Activated CD4-positive, alpha-beta T cell treated with anti-CD3 and anti-CD28 coated beads for 36 hours (primary cell): ENCODE measurements at regions not wholly inside any gene's neighbourhood (a gene's known extent, or its start where the extent isn't known, plus 50 kb on each side); places are given as distances from the start of the nearest gene placed in this dataset.

Experiments
- ATAC-seq: fragments of 200-7000 bp; cut with Tn5 transposase; one replicate; pipeline ENCODE4 v1.10.0; 2021; ENCODE audit warnings: mild to moderate bottlenecking, moderate library complexity
- CTCF ChIA-PET: fragments of 350-600 bp; sonication (Branson Sonifier 250); formaldehyde crosslinking; loops from one replicate; lab custom pipeline; 2021; ENCODE audit warnings: antibody characterized with exemption; lab: Charles Lee
- POLR2A ChIA-PET: fragments of 350-600 bp; sonication (Branson Sonifier 250); formaldehyde crosslinking; loops from one replicate; lab custom pipeline; 2021; ENCODE audit warnings: antibody characterized with exemption, inconsistent platforms; lab: Charles Lee
- DNase-seq: peaks from one replicate; pipeline ENCODE4 v3.0.0-alpha.2; 2020
- H3K27ac Mint-ChIP-seq: one replicate; pipeline ENCODE4 v1.8.0; 2021; ENCODE audit warnings: mixed read lengths
- H3K27me3 Mint-ChIP-seq: one replicate; pipeline ENCODE4 v1.8.0; 2021; ENCODE audit warnings: mixed read lengths
- H3K36me3 Mint-ChIP-seq: one replicate; pipeline ENCODE4 v1.8.0; 2021; ENCODE audit warnings: low read depth, mixed read lengths
- H3K4me1 Mint-ChIP-seq: one replicate; pipeline ENCODE4 v1.8.0; 2021; ENCODE audit warnings: mixed read lengths
- H3K4me3 Mint-ChIP-seq: one replicate; pipeline ENCODE4 v1.8.0; 2021; ENCODE audit warnings: mild to moderate bottlenecking, moderate library complexity, mixed read lengths
- H3K9me3 Mint-ChIP-seq: one replicate; pipeline ENCODE4 v1.8.0; 2021; ENCODE audit warnings: low read depth, mixed read lengths
- intact Hi-C, 2 experiments: fragments of 100-400 bp; cut with DNase I in 1 of 2; cut with micrococcal nuclease in 1 of 2; formaldehyde crosslinking; loops; one replicate each; pipeline versions ENCODE4 v1.14.2 to v1.15.1; 2022 to 2024; cut with DNase I, micrococcal nuclease

DNA sequence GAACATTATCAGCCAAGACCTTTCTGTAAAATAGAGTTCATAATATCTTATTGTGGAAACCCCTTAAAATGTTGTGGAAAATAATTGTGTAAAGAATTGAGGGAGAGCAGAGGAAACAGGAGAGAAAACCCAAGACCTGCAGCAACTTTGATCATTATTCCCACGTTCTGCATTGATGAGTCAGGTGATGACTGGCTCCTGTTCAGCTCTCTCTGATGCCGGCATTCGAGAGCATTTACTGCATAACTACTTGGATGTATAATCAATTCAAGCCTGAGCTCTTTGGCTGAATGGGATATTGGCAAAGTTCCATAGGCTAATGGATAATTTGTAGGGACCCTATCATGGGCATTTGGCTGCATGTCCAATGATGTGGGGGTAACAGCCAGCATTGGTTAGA is 176.3 kb upstream of the ARID2 start:
- H3K4me3 Mint-ChIP-seq: no peak overlapping the region
- H3K9me3 Mint-ChIP-seq: no peaks in the 10 kb centered on the region
- ATAC-seq (no peak), DNase-seq (no peak)
- H3K27me3 Mint-ChIP-seq: no peaks in the 10 kb centered on the region
- H3K4me1 Mint-ChIP-seq: no peaks in the 10 kb centered on the region
- CTCF ChIA-PET: interaction anchor here (0.6 to 0.9 kb wide), 2 partner anchors 30 to 763 kb away, joined by 3 read pairs; no protein-coding TSS in a partner anchor
- intact Hi-C loops: no loop called here
- POLR2A ChIA-PET: no interaction called here
- H3K27ac Mint-ChIP-seq: no peak overlapping the region
- H3K36me3 Mint-ChIP-seq: no peaks in the 10 kb centered on the region

DNA sequence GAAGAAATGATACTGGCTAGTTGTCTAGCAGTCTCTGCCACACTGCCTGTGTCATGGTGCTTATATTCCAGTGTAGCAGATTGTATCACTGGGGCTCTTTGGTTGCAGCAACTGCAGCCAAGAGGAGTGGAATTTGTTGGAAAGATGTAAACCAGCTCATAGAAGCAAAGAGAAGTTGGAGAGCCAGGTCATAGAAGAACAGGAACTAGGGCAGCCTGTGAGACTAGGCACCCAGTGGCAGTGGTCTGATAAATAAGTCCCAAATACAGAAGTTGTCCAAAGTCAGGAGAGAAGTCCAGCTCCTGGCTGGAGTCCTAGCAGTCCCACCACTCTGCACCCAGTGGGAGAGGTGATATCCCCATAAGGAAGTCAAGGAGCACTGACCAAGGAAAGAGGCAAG is 172.5 kb upstream of the ARID2 start:
- no peak overlapping the region for H3K27ac Mint-ChIP-seq
- ATAC-seq (no peak), DNase-seq (no peak)
- H3K36me3 Mint-ChIP-seq: no peaks in the 10 kb centered on the region
- ChIA-PET POLR2A (no interaction called here), CTCF (no interaction called here)
- intact Hi-C loops: no loop called here
- no peaks in the 10 kb centered on the region for H3K4me1 Mint-ChIP-seq
- H3K27me3 Mint-ChIP-seq: no peaks in the 10 kb centered on the region
- H3K9me3 Mint-ChIP-seq: no peaks in the 10 kb centered on the region
- no peak overlapping the region for H3K4me3 Mint-ChIP-seq

DNA sequence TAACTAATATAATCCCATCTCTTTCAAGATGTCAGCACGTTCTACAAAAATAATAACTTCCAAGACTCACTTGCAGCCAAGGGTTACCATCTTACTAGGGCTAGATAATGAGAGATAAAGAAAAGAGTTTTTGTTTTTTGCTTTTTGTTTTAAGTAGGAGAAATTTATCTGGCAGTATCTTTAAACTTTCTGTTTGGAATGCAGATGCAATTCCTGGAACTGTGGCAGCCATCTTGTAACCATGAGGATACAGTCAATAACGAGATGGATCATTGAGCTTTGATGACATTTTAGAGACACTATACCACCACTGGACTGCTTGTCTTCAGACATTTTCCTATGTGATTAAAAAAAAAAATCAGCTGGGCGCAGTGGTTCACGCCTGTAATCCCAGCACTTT is 171.2 kb upstream of the ARID2 start:
- H3K9me3 Mint-ChIP-seq: no peaks in the 10 kb centered on the region
- no peak overlapping the region for H3K4me3 Mint-ChIP-seq
- intact Hi-C loops: no loop called here
- H3K36me3 Mint-ChIP-seq: no peaks in the 10 kb centered on the region
- POLR2A ChIA-PET: no interaction called here
- H3K4me1 Mint-ChIP-seq: no peaks in the 10 kb centered on the region
- H3K27me3 Mint-ChIP-seq: no peaks in the 10 kb centered on the region
- H3K27ac Mint-ChIP-seq: no peak overlapping the region
- DNase-seq (no peak), ATAC-seq (no peak)
- CTCF ChIA-PET: no interaction called here

DNA sequence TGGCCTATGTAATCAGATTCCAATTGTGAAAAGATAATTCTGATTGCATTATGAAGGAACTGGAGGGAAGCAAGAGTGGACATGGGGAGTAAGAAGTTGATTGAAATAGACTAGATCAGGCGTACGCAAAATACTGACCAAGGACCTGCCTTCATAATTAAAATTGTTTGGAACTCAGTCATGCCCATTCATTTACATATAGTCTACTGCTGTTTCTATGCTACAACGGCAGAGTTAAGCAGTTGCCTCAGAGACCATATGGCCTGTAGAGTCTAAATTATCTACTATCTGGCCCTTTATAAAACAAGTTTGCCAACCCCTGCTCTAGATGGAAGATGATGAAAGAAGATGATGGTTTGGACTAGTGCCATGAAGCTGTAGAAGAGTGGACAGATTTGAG is 170.0 kb upstream of the ARID2 start:
- no peak for DNase-seq
- no peaks in the 10 kb centered on the region for H3K27me3 Mint-ChIP-seq
- no peaks in the 10 kb centered on the region for H3K4me1 Mint-ChIP-seq
- POLR2A ChIA-PET: no interaction called here
- no peak overlapping the region for H3K27ac Mint-ChIP-seq
- ATAC-seq: no peak
- intact Hi-C loops: no loop called here
- H3K9me3 Mint-ChIP-seq: no peaks in the 10 kb centered on the region
- H3K36me3 Mint-ChIP-seq: no peaks in the 10 kb centered on the region
- CTCF ChIA-PET: interaction anchor here (0.7 kb wide), 1 partner anchor 49 kb away, joined by 3 read pairs; no protein-coding TSS in a partner anchor
- no peak overlapping the region for H3K4me3 Mint-ChIP-seq

DNA sequence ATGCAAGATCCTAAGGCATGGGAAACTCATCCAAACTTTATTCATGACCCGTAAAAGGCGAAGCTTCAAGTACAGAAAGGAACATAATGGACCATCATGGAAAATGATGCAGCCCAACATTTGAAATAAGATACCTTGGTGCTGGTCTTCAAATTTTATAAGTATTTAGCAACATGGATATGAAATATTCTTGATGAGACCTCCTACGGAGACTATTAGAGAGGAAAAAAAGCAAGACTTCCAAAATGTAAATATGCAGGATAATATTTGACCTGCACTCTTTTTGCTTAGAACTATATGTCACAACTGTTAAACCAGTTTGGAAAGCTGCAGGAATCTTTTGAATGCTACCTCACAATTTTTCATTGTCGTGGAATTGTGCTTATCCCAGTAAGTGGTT is 168.8 kb upstream of the ARID2 start:
- intact Hi-C loops: no loop called here
- Mint-ChIP-seq H3K27ac (no peak overlapping the region), H3K4me3 (no peak overlapping the region), H3K9me3 (no peaks in the 10 kb centered on the region), H3K36me3 (no peaks in the 10 kb centered on the region), H3K4me1 (no peaks in the 10 kb centered on the region), H3K27me3 (no peaks in the 10 kb centered on the region)
- ChIA-PET CTCF (interaction anchor here (1.0 kb wide), 1 partner anchor 173 kb away, joined by 3 read pairs; no protein-coding TSS in a partner anchor), POLR2A (no interaction called here)
- no peak for ATAC-seq
- no peak for DNase-seq

DNA sequence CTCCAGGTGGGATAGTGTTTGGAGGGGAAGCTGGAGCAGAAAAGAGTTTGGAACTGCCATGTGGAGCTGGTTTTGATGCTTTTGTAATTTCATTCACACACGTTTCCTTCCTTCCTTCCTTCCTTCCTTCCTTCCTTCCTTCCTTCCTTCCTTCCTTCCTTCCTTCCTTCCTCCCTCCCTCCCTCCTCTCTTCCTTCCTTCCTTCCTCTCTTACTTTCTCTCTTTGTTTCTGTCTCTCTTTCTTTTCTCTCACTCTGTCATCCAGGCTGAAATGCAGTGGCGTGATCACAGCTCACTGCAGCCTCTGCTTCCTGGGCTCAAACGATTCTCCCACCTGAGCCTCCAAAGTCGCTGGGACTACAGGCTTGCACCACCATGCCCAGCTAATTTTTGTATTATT is 168.0 kb upstream of the ARID2 start:
- POLR2A ChIA-PET: no interaction called here
- Mint-ChIP-seq H3K4me3 (no peak overlapping the region), H3K4me1 (no peaks in the 10 kb centered on the region), H3K27me3 (no peaks in the 10 kb centered on the region), H3K9me3 (no peaks in the 10 kb centered on the region), H3K36me3 (no peaks in the 10 kb centered on the region), H3K27ac (no peak overlapping the region)
- no peak for DNase-seq
- ATAC-seq: no peak
- CTCF ChIA-PET: interaction anchor here (0.7 kb wide), 1 partner anchor 104 kb away, joined by 3 read pairs; no protein-coding TSS in a partner anchor
- intact Hi-C loops: no loop called here

DNA sequence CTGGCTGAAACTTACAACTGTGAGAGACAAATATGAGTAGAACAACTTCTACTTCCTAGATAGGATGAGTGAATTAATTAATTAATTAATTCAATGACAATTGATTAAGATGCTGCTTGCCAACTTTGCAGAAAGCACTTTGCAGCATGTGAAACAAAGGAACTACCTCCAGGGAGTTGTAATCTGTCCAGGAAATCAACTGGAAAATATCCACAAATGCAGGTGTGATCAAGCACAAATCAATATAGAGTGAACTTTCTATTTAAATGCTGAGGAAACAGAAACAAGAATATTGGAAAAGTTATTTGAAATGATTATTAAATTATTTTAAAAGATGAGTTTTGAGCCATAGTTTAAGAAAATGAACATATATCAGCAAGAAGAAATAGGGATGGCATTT is 163.9 kb upstream of the ARID2 start:
- CTCF ChIA-PET: interaction anchor here (1.6 to 2.7 kb wide), 2 partner anchors 18 to 22 kb away, joined by 3 to 12 read pairs; no protein-coding TSS in a partner anchor

DNA sequence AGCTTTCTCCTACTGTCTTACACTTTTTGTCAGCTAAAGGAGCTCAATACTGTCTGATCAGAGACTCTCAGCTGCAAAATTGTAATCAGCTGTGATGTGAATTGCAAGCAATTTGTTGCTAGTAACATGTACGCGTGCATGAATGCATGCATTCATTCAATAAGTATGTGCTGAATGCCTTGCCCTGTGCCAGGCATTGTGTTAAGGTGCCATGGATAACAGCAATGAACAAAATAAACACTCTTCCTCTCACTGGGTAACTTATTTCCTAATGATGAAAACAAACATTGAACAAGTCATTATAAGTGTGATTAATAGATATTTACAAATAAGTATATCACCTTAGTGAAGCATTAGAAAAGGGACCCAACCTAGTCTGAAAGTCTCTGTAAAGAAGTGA is 163.2 kb upstream of the ARID2 start:
- no peak for DNase-seq
- Mint-ChIP-seq H3K4me1 (no peaks in the 10 kb centered on the region), H3K9me3 (no peaks in the 10 kb centered on the region), H3K27ac (no peak overlapping the region), H3K27me3 (no peaks in the 10 kb centered on the region), H3K4me3 (no peak overlapping the region), H3K36me3 (no peaks in the 10 kb centered on the region)
- ChIA-PET POLR2A (no interaction called here), CTCF (interaction anchor here (0.5 to 2.7 kb wide), 2 partner anchors 22 to 1372 kb away, joined by 3 to 12 read pairs; no protein-coding TSS in a partner anchor)
- intact Hi-C loops: no loop called here
- no peak for ATAC-seq

More for the DNA sequence above, 163.9 kb upstream of the ARID2 start:
- no peaks in the 10 kb centered on the region for H3K9me3 Mint-ChIP-seq
- H3K4me3 Mint-ChIP-seq: no peak overlapping the region
- H3K27ac Mint-ChIP-seq: no peak overlapping the region
- no peaks in the 10 kb centered on the region for H3K27me3 Mint-ChIP-seq
- ATAC-seq: no peak
- no peak for DNase-seq
- intact Hi-C loops: no loop called here
- H3K4me1 Mint-ChIP-seq: no peaks in the 10 kb centered on the region
- POLR2A ChIA-PET: no interaction called here
- H3K36me3 Mint-ChIP-seq: no peaks in the 10 kb centered on the region

DNA sequence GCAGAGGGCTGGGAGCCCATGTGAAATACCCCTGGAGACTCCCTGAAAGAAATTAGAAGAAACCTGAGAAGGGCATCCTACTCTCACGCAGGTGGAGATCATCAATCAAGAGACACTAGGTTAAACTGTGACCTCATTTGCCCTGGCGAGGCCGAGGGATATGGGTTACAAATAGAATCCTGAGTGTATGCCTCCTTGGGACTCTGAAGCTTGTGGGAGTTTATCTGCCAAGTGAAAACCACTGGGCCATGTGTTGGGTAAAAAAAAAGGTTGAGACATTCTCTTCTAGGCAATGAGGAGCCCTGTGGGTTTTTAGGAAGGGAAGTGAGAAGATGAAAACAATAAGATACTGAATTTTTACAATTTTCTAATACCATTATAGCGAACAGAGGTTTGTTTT is 160.7 kb upstream of the ARID2 start:
- H3K4me3 Mint-ChIP-seq: no peak overlapping the region
- ChIA-PET POLR2A (no interaction called here), CTCF (interaction anchor here (0.8 to 2.1 kb wide), 2 partner anchors 25 to 103 kb away, joined by 3 to 5 read pairs; no protein-coding TSS in a partner anchor)
- H3K36me3 Mint-ChIP-seq: no peaks in the 10 kb centered on the region
- no peak overlapping the region for H3K27ac Mint-ChIP-seq
- intact Hi-C loops: no loop called here
- no peaks in the 10 kb centered on the region for H3K4me1 Mint-ChIP-seq
- H3K9me3 Mint-ChIP-seq: no peaks in the 10 kb centered on the region
- ATAC-seq: no peak
- DNase-seq: no peak
- no peaks in the 10 kb centered on the region for H3K27me3 Mint-ChIP-seq

DNA sequence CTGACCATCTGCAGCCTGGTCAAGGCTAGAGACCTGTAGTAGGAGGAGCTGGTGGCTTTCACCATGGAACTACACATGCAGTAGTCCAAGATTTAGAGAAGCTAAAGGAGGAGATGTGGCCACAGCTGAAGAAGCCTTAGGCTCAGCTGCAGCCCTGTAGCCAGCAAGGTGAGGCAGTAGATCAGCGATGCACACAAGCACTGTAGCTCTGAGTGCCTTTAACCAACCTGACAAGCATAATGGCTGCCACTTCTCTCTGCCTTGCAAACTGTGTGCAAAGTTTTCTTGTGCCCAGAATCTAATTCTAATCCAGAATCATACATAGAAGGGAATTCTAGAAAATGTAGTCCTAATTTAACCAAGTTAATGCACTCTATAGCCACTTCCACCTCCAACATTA is 159.0 kb upstream of the ARID2 start:
- intact Hi-C loops: no loop called here
- Mint-ChIP-seq H3K27me3 (no peaks in the 10 kb centered on the region), H3K36me3 (no peaks in the 10 kb centered on the region), H3K4me3 (no peak overlapping the region), H3K27ac (no peak overlapping the region), H3K4me1 (no peaks in the 10 kb centered on the region), H3K9me3 (no peaks in the 10 kb centered on the region)
- DNase-seq (no peak), ATAC-seq (no peak)
- CTCF ChIA-PET: interaction anchor here (2.1 kb wide), 1 partner anchor 27 kb away, joined by 5 read pairs; no protein-coding TSS in a partner anchor
- POLR2A ChIA-PET: no interaction called here

DNA sequence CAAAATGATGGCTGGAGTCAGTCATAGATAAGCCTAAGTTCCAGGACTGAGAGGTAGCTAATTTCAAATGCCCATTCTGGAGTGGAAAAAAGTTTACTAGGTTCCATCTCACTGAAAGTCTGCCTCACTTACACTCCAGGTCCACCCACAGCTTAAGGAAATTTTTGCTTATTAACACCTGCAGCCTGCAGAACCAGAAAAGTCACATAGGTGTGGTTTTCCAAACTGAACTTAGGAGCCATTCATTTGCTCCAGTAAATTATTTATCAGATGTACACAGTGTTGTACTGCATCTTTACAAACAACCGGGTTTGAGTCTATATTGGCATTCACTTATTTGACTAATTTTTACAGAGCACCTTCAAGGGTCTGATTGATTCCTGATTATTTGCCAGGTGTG is 157.4 kb upstream of the ARID2 start:
- H3K4me3 Mint-ChIP-seq: no peak overlapping the region
- ChIA-PET POLR2A (no interaction called here), CTCF (interaction anchor here (0.6 to 1.3 kb wide), 2 partner anchors 29 to 1405 kb away, joined by 3 to 5 read pairs; no protein-coding TSS in a partner anchor)
- DNase-seq (no peak), ATAC-seq (no peak)
- intact Hi-C loops: no loop called here
- H3K36me3 Mint-ChIP-seq: no peaks in the 10 kb centered on the region
- peaks cover 7% of the 10 kb centered on the region for H3K4me1 Mint-ChIP-seq
- no peaks in the 10 kb centered on the region for H3K9me3 Mint-ChIP-seq
- H3K27ac Mint-ChIP-seq: no peak overlapping the region
- no peaks in the 10 kb centered on the region for H3K27me3 Mint-ChIP-seq

DNA sequence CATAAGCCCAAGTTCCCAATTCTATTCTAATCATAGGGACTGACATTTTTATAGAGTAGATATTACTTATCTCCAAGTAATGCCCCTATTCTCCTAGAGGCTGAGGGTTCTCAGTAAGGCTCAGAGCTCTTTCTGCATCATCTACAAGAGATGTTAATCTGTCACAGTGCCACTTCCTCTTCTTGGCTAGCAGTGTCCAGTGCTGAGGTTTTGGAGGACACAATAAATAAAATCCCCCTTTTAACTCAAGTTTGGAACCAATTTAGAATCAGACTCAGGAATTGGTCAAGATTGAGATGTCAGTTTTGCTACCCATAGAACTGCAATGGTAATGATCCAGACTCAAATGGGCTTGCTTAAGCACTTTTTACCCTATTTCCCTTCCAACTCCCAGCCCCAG is 154.1 kb upstream of the ARID2 start:
- no peaks in the 10 kb centered on the region for H3K9me3 Mint-ChIP-seq
- intact Hi-C loops: no loop called here
- CTCF ChIA-PET: interaction anchor here (0.8 kb wide), 1 partner anchor 417 kb away, joined by 3 read pairs; no protein-coding TSS in a partner anchor
- H3K27ac Mint-ChIP-seq: no peak overlapping the region
- H3K4me3 Mint-ChIP-seq: no peak overlapping the region
- H3K36me3 Mint-ChIP-seq: no peaks in the 10 kb centered on the region
- DNase-seq (no peak), ATAC-seq (no peak)
- no peaks in the 10 kb centered on the region for H3K27me3 Mint-ChIP-seq
- POLR2A ChIA-PET: no interaction called here
- H3K4me1 Mint-ChIP-seq: peaks cover 9% of the 10 kb centered on the region
